22Rv1 (cell line): ENCODE measurements at regions not wholly inside any gene's neighbourhood (a gene's known extent, or its start where the extent isn't known, plus 50 kb on each side); places are given as distances from the start of the nearest gene placed in this dataset.

Source experiments
- CTCF ChIP-seq: fragments of 450-650 bp; IDR thresholded peaks from 2 replicates; pipeline ENCODE4 v1.5.1; 2017; ENCODE audit warnings: mild to moderate bottlenecking
- ZFX ChIP-seq: fragments of 450-650 bp; IDR thresholded peaks from 2 replicates; pipeline ENCODE4 v1.6.1; 2017; ENCODE audit warnings: antibody characterized with exemption, borderline replicate concordance

GRCh38 chr18:25726298-25726697, 364.1 kb downstream of the SS18 start:
- TF ChIP-seq CTCF (no peak), ZFX (no peak)
